Bronchial epithelial cell (primary cell): ENCODE measurements at regions not wholly inside any gene's neighbourhood (a gene's known extent, or its start where the extent isn't known, plus 50 kb on each side); places are given as distances from the start of the nearest gene placed in this dataset.

Source experiments
- DNase-seq: peaks from one replicate; pipeline ENCODE4 v3.0.0-alpha.2; 2010; ENCODE audit warnings: low read depth
- FAIRE-seq: peaks from 2 replicates; lab custom pipeline; 2011; peaks lifted over from hg19 to GRCh38; lab: Jason Lieb, UNC
- H3K27me3 ChIP-seq: 2 replicates; pipeline ENCODE4 v1.5.1; 2011; ENCODE audit warnings: low read length; ENCODE audit not compliant: control insufficient read depth, insufficient read depth
- H3K36me3 ChIP-seq: 2 replicates; pipeline ENCODE4 v1.5.1; 2011; ENCODE audit warnings: low read length; ENCODE audit not compliant: control insufficient read depth, insufficient read depth
- H3K4me3 ChIP-seq: 2 replicates; pipeline ENCODE4 v1.5.1; 2011; ENCODE audit warnings: mild to moderate bottlenecking, low read depth, low read length, control low read depth
- CTCF ChIP-seq: IDR thresholded peaks from 2 replicates; pipeline ENCODE4 v1.5.1; 2011; ENCODE audit warnings: mild to moderate bottlenecking, moderate library complexity, low read length, control low read depth, inconsistent platforms; ENCODE audit not compliant: insufficient read depth, severe bottlenecking

- Histone ChIP-seq H3K36me3 (no peaks in the 10 kb centered on the region), H3K27me3 (no peaks in the 10 kb centered on the region), H3K4me3 (no peak overlapping the region)
- no peak for TF ChIP-seq CTCF
- FAIRE-seq, result no peak
- DNase-seq, result no peak
These were observed 492.2 kb upstream of the CDH2 start for GRCh38 chr18:28669165-28669564.

- no peak for FAIRE-seq
- H3K4me3 ChIP-seq, result no peak overlapping the region
- DNase-seq, result no peak
- H3K36me3 ChIP-seq, result no peaks in the 10 kb centered on the region
- no peak for TF ChIP-seq CTCF
- no peaks in the 10 kb centered on the region for H3K27me3 ChIP-seq
These were observed 489.3 kb upstream of the CDH2 start for GRCh38 chr18:28666216-28666615.

- Histone ChIP-seq H3K27me3 (no peaks in the 10 kb centered on the region), H3K4me3 (no peak overlapping the region), H3K36me3 (no peaks in the 10 kb centered on the region)
- no peak for TF ChIP-seq CTCF
- DNase-seq, result peak; percentile 92
- no peak for FAIRE-seq
These were observed 481.0 kb upstream of the CDH2 start for GRCh38 chr18:28657961-28658360.

GRCh38 chr18:28652654-28653053, 475.7 kb upstream of the CDH2 start:
- Histone ChIP-seq H3K4me3 (no peak overlapping the region), H3K27me3 (no peaks in the 10 kb centered on the region), H3K36me3 (no peaks in the 10 kb centered on the region)
- no peak for DNase-seq
- no peak for FAIRE-seq
- TF ChIP-seq CTCF, result no peak

GRCh38 chr18:28651298-28651697, 474.4 kb upstream of the CDH2 start:
- no peaks in the 10 kb centered on the region for H3K27me3 ChIP-seq
- FAIRE-seq (no peak), DNase-seq (no peak)
- H3K4me3 ChIP-seq, result no peak overlapping the region
- no peak for TF ChIP-seq CTCF
- H3K36me3 ChIP-seq, result no peaks in the 10 kb centered on the region

- no peaks in the 10 kb centered on the region for H3K27me3 ChIP-seq
- DNase-seq (peak; percentile 21), FAIRE-seq (no peak)
- H3K36me3 ChIP-seq, result no peaks in the 10 kb centered on the region
- TF ChIP-seq CTCF, result no peak
- no peak overlapping the region for H3K4me3 ChIP-seq
These were observed 473.9 kb upstream of the CDH2 start for GRCh38 chr18:28650860-28651259.
